Activated CD4-positive, alpha-beta T cell treated with anti-CD3 and anti-CD28 coated beads, Interleukin-10, Interleukin-2, amounts not matched to agents 100 ng/mL and 50 ng/mL, durations not matched to agents 16 hours and 8 hours (primary cell): ENCODE measurements at regions not wholly inside any gene's neighbourhood (a gene's known extent, or its start where the extent isn't known, plus 50 kb on each side); places are given as distances from the start of the nearest gene placed in this dataset.
"Not testable (repeated sequence)": the region's sequence is repeated elsewhere in the genome, so short reads cannot be mapped to it uniquely, and the experiment has no call there.

Experiments
- DNase-seq: peaks from one replicate; pipeline ENCODE4 v3.0.0-alpha.2; 2020

DNA sequence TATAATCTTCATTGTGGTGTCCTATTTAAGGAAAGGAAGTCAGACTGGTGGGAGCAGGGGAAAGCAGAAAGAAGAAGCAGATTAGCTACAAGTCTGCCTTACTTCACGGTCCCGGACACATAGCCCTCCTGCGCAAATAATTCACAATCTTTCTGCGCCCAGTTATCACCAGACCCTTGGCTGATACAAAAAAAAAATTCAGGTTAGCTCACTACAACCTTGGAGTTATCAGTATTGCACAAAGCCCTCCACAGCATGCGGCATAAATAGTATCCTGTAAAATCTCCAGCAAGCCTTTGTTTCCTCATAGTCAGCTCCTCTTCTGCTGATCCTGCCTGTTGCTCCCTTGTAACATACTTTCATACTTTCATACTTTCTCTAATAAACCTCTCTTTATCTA lies 148.6 kb upstream of the FUT9 start:
- no peak for DNase-seq

DNA sequence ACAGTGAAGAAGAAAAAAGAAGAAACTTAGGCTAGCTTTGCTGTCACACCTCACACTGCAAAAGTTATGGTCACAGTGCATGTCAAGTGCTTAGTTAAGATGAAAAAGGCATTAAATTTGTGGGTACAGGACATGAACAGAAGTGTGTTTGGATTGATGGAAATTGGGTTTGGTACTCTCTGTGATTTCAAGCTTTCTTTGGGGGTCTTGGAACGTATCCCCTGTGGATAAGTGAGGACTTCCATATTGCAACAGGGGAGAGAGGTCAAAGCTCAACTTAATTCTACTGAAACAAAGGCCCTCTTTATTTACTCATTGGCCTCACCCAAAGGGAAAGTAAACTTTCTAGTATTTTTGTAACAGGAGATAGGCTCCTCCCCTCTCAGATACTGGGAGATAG lies 138.3 kb upstream of the FUT9 start:
- DNase-seq = no peak

GRCh38 chr6:95879856-95880255 lies 135.9 kb upstream of the FUT9 start:
- no peak for DNase-seq

- no peak for DNase-seq
Observed at GRCh38 chr6:95882371-95882770, 133.4 kb upstream of the FUT9 start.

GRCh38 chr6:95888711-95889110 lies 127.1 kb upstream of the FUT9 start:
- not testable (repeated sequence) for DNase-seq

DNA sequence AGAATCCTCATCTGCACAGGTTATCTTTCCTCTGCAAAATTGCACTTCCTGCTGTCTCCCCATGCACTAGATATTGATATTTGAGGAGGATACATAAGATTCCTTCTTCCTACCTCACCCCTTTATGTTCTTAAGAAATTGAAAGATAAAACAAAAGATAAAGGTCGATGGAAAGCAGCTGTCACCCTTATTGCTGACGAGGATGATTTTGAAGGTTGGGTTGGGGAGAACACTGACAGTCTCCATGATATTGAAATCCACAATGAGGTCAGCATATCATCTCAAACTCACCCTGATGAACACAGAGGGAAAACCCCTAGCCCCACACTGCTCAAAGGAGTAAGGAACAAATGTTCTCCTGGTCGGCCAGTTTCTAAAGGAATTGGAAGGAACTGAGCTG lies 110.6 kb upstream of the FUT9 start:
- no peak for DNase-seq

GRCh38 chr6:95917034-95917433 lies 98.7 kb upstream of the FUT9 start:
- no peak for DNase-seq

- DNase-seq = peak; percentile 26
Observed at GRCh38 chr6:95923518-95923917, 92.3 kb upstream of the FUT9 start.

DNA sequence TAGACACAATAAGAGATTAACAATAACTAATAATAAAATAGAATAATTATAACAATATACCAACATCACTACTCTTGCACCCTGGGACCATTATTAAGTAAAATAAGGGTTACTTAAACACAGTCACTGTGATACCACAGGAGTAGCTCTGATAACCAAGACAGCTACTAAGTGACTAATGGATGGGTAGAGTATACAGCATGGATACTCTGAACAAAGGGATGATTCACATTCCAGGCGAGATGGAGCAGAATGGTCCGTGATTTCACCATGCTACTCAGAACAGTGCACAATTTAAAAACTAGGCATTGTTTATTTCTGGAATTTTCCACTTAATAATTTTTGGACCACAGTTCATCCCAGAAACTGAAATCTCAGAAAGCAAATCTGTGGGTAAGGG lies 80.0 kb upstream of the FUT9 start:
- no peak for DNase-seq

GRCh38 chr6:95946906-95947305 lies 68.9 kb upstream of the FUT9 start:
- no peak for DNase-seq

DNA sequence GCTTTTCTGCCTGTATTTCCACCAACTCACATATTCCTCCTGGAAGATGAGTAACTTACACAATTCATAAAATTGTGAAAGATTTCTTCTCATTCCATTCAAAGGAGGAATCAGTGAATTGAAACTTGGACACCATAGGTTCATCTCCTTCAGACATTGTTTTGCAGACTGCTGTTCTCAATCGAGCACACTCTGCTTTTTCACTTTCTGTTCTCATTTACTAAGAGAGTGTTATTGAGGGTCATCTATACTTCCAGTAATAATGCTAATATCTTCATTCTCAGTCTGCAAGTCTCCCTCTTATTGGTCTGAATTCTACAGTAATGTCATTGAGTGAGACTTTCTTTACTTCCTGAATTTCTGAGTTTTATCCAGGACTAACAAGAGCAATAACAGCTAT lies 67.5 kb upstream of the FUT9 start:
- no peak for DNase-seq

DNA sequence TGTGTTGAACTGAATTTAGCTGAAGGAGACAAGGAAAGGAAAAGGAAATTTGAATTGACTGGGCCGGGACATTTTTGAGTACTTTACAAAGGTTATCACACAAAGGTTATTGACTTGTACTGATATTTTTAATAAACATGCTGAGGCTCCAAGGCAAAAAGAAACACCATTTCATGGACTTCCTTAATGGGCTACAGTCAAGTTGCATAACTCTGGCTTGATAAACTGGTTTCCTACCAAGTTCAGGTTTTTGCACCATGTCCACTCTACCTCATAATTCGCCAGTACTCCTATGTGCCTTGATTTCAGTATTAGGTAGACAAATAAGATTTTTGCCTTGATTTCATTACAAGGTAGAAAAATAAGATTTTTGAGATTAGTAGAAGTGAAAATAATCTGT lies 65.8 kb upstream of the FUT9 start:
- no peak for DNase-seq

- no peak for DNase-seq
Observed at GRCh38 chr6:95958686-95959085, 57.1 kb upstream of the FUT9 start.

DNA sequence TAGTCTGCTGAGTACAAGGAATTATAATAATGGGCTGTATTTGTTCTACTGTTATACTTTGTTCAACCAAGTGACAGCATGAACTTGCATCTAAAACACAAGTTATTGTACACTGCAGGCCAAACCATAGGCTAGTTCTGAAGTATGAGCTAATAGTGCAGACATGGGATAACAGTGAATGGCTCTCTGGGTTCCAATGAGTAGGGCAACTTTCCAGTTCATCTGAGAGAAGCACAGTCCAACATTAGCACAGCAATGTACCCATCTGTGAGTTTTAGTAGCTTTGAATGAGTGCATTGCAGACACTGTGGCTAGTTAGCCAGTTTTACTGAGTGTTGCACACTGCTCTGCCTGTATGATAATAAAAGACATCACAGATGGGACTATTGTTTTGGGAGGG lies 56.5 kb upstream of the FUT9 start:
- DNase-seq = no peak
